Osteocyte (in vitro differentiated cells): ENCODE measurements at regions not wholly inside any gene's neighbourhood (a gene's known extent, or its start where the extent isn't known, plus 50 kb on each side); places are given as distances from the start of the nearest gene placed in this dataset.

Source experiments
- DNase-seq: peaks from one replicate; pipeline ENCODE4 v3.0.0; 2021; ENCODE audit warnings: mixed read lengths; ENCODE audit not compliant: unreplicated experiment; ENCODE audit errors: extremely low spot score
- H3K27ac Mint-ChIP-seq: one replicate; pipeline ENCODE4 v1.8.0; 2021; ENCODE audit warnings: mild to moderate bottlenecking, mixed read lengths; ENCODE audit not compliant: unreplicated experiment
- H3K27me3 Mint-ChIP-seq: one replicate; pipeline ENCODE4 v1.8.0; 2021; ENCODE audit warnings: mixed read lengths; ENCODE audit not compliant: unreplicated experiment
- H3K36me3 Mint-ChIP-seq: one replicate; pipeline ENCODE4 v1.8.0; 2021; ENCODE audit warnings: mixed read lengths; ENCODE audit not compliant: unreplicated experiment
- H3K4me1 Mint-ChIP-seq: one replicate; pipeline ENCODE4 v1.8.0; 2021; ENCODE audit warnings: mixed read lengths; ENCODE audit not compliant: unreplicated experiment
- H3K4me3 Mint-ChIP-seq: one replicate; pipeline ENCODE4 v1.8.0; 2021; ENCODE audit warnings: mild to moderate bottlenecking, moderate library complexity, mixed read lengths; ENCODE audit not compliant: unreplicated experiment
- H3K9me3 Mint-ChIP-seq: one replicate; pipeline ENCODE4 v1.8.0; 2021; ENCODE audit warnings: mixed read lengths; ENCODE audit not compliant: unreplicated experiment
- TF ChIP-seq, protein P1 (sequence below): fragments of 200-600 bp; sonication (generic); IDR thresholded peaks from 2 replicates; pipeline ENCODE4 v1.5.0; 2021; ENCODE audit warnings: antibody characterized with exemption, mild to moderate bottlenecking, moderate library complexity

DNA sequence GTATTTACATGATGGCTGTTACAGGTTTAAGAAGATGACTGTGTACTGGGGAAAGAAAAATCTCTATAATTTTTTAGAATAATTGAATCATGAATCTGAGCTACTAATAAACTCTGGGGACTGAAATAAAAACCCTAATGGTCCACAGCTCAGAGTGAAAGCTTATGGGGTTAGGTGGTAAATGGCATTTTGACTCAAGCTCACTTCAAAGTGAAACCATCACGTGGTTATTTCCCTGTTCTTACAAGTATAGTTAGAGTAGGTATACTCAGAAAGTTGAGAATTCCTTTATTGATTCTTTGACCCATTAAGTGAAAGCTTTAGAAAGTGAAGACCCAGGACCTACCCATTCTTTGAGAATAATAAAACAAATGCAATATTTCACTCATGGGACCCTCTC, 626.2 kb upstream of the SETBP1 start:
- no peak overlapping the region for H3K4me3 Mint-ChIP-seq
- H3K4me1 Mint-ChIP-seq: peaks cover 6% of the 10 kb centered on the region
- peaks cover 6% of the 10 kb centered on the region for H3K9me3 Mint-ChIP-seq
- no peak overlapping the region for H3K27ac Mint-ChIP-seq
- no peaks in the 10 kb centered on the region for H3K36me3 Mint-ChIP-seq
- TF ChIP-seq, protein P1, sequence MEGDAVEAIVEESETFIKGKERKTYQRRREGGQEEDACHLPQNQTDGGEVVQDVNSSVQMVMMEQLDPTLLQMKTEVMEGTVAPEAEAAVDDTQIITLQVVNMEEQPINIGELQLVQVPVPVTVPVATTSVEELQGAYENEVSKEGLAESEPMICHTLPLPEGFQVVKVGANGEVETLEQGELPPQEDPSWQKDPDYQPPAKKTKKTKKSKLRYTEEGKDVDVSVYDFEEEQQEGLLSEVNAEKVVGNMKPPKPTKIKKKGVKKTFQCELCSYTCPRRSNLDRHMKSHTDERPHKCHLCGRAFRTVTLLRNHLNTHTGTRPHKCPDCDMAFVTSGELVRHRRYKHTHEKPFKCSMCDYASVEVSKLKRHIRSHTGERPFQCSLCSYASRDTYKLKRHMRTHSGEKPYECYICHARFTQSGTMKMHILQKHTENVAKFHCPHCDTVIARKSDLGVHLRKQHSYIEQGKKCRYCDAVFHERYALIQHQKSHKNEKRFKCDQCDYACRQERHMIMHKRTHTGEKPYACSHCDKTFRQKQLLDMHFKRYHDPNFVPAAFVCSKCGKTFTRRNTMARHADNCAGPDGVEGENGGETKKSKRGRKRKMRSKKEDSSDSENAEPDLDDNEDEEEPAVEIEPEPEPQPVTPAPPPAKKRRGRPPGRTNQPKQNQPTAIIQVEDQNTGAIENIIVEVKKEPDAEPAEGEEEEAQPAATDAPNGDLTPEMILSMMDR: no peak
- peaks cover 3% of the 10 kb centered on the region for H3K27me3 Mint-ChIP-seq
- no peak for DNase-seq

GRCh38 chr18:44060197-44060596, 620.5 kb upstream of the SETBP1 start:
- Mint-ChIP-seq H3K27ac (no peak overlapping the region), H3K27me3 (no peaks in the 10 kb centered on the region), H3K4me1 (peaks cover 7% of the 10 kb centered on the region), H3K4me3 (no peak overlapping the region), H3K9me3 (peaks cover 6% of the 10 kb centered on the region), H3K36me3 (no peaks in the 10 kb centered on the region)
- TF ChIP-seq, protein P1: no peak
- DNase-seq: no peak

DNA sequence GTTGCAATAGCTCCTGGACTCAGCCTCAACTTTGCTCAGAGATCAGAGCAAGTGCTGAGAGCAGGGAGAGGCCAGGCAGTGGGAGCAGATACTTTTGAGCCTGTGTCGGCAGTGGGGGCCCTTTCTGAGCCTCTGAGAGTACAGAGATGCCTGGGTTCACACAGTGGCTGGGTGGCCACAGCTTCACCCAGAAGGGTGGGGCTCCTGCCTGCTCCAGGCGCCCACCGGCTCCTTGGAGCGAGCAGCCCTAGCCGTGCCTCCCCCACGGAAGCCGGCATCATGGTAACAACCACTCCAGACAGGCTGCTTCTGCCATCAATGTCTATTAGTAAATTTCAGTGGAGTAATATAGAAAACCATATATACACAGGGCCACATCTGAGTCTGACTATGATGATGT, 619.2 kb upstream of the SETBP1 start:
- H3K36me3 Mint-ChIP-seq: no peaks in the 10 kb centered on the region
- no peaks in the 10 kb centered on the region for H3K27me3 Mint-ChIP-seq
- no peak overlapping the region for H3K4me3 Mint-ChIP-seq
- TF ChIP-seq, protein P1: no peak
- peaks cover 7% of the 10 kb centered on the region for H3K4me1 Mint-ChIP-seq
- no peak overlapping the region for H3K27ac Mint-ChIP-seq
- peaks cover 6% of the 10 kb centered on the region for H3K9me3 Mint-ChIP-seq
- no peak for DNase-seq

- H3K27me3 Mint-ChIP-seq: no peaks in the 10 kb centered on the region
- peaks cover 7% of the 10 kb centered on the region for H3K4me1 Mint-ChIP-seq
- no peak overlapping the region for H3K4me3 Mint-ChIP-seq
- peaks cover 6% of the 10 kb centered on the region for H3K9me3 Mint-ChIP-seq
- TF ChIP-seq, protein P1: no peak
- no peak overlapping the region for H3K27ac Mint-ChIP-seq
- no peak for DNase-seq
- no peaks in the 10 kb centered on the region for H3K36me3 Mint-ChIP-seq
These were observed 618.3 kb upstream of the SETBP1 start for GRCh38 chr18:44062345-44062744.

DNA sequence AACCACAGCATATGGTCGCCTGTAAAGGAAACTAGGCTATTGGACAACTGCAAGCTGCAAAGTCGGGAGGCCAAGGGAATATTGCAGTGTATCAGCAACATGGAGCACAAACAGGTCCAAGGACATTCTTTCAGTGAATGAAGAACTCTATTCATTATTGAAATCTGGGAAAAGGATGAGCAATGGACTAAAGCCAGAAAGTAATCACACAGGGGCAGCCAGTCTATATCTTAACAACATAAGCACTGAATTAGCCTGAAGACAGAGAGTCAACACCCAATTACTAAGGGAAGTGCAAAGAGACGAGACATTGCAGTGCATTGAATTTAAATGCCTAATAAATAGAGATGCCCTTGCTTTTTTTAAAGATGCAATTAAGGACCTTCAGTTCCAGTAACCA, 615.5 kb upstream of the SETBP1 start:
- H3K4me1 Mint-ChIP-seq: peaks cover 7% of the 10 kb centered on the region
- H3K36me3 Mint-ChIP-seq: no peaks in the 10 kb centered on the region
- H3K27me3 Mint-ChIP-seq: no peaks in the 10 kb centered on the region
- H3K4me3 Mint-ChIP-seq: no peak overlapping the region
- no peaks in the 10 kb centered on the region for H3K9me3 Mint-ChIP-seq
- no peak for DNase-seq
- TF ChIP-seq, protein P1: no peak
- no peak overlapping the region for H3K27ac Mint-ChIP-seq
